Endothelial cell of umbilical vein (primary cell): ENCODE measurements at regions not wholly inside any gene's neighbourhood (a gene's known extent, or its start where the extent isn't known, plus 50 kb on each side); places are given as distances from the start of the nearest gene placed in this dataset.

ENCODE experiments used
- BruUV-seq: library from RNA; stranded (reverse); fragments of 400-500 nt; replicated peaks from 2 replicates; lab custom pipeline; 2021; lab: Mats Ljungman, UMichigan
- CTCF ChIA-PET: fragments of 300-600, 350-600 bp; sonication (Branson Sonifier 250); formaldehyde crosslinking; loops from one replicate; lab custom pipeline; 2021; ENCODE audit warnings: antibody characterized with exemption, inconsistent platforms; lab: Charles Lee
- POLR2A ChIA-PET: fragments of 300-600, 350-600 bp; sonication (Branson Sonifier 250); formaldehyde crosslinking; loops from one replicate; lab custom pipeline; 2021; ENCODE audit warnings: antibody characterized with exemption, inconsistent platforms; lab: Charles Lee
- DNase-seq: peaks from one replicate; pipeline ENCODE4 v3.0.0-alpha.2; 2011; ENCODE audit warnings: low read depth, low spot score
- FAIRE-seq: peaks from 2 replicates; lab custom pipeline; 2011; peaks lifted over from hg19 to GRCh38; lab: Jason Lieb, UNC
- H2AFZ ChIP-seq: 2 replicates; pipeline ENCODE4 v1.6.0; 2012; ENCODE audit warnings: low read depth, low read length, control low read depth, inconsistent platforms
- H3K27ac ChIP-seq: 2 replicates; pipeline ENCODE4 v1.5.1; 2011; ENCODE audit warnings: low read depth, mild to moderate bottlenecking, control low read depth, low read length, moderate library complexity; ENCODE audit not compliant: insufficient read depth
- H3K27me3 ChIP-seq, 2 experiments: 2 replicates each; pipeline versions ENCODE4 v1.6.0 to v1.6.1; 2011; ENCODE audit warnings: low read length in 2 of 2, mixed read lengths in 1 of 2; ENCODE audit not compliant: control insufficient read depth in 2 of 2, insufficient read depth in 2 of 2
- H3K36me3 ChIP-seq, 2 experiments: 2 replicates in 1 of 2; 3 replicates in 1 of 2; pipeline ENCODE4 v1.5.1; 2011; ENCODE audit warnings: low read length in 2 of 2, mild to moderate bottlenecking in 1 of 2, moderate library complexity in 1 of 2; ENCODE audit not compliant: control insufficient read depth in 2 of 2, insufficient read depth in 2 of 2; ENCODE audit errors: extremely low read depth in 1 of 2
- H3K4me1 ChIP-seq: 3 replicates; pipeline ENCODE4 v1.5.1; 2011; ENCODE audit warnings: mild to moderate bottlenecking, low read length; ENCODE audit not compliant: control insufficient read depth, insufficient read depth; ENCODE audit errors: extremely low read depth
- H3K4me2 ChIP-seq: 2 replicates; pipeline ENCODE4 v1.6.1; 2011; ENCODE audit warnings: low read length, control low read depth, mixed read lengths; ENCODE audit not compliant: insufficient read depth
- H3K4me3 ChIP-seq, 3 experiments: fragments of 200-600 bp in 1 of 3; sonication (generic), shearing (Covaris generic) in 1 of 3; replicated peaks in 1 of 3; 2 replicates each; pipeline ENCODE4 v1.5.1; 2011 to 2016; ENCODE audit warnings: control low read depth in 3 of 3, low read length in 3 of 3, mild to moderate bottlenecking in 2 of 3, inconsistent platforms in 1 of 3, low read depth in 1 of 3, moderate library complexity in 1 of 3; ENCODE audit not compliant: insufficient read depth in 1 of 3
- H3K79me2 ChIP-seq: 2 replicates; pipeline ENCODE4 v1.6.0; 2012; ENCODE audit warnings: low read length, inconsistent platforms; ENCODE audit not compliant: control insufficient read depth, insufficient read depth
- H3K9ac ChIP-seq: replicated peaks from 2 replicates; pipeline ENCODE3; 2011; ENCODE audit warnings: low read length, control low read depth; ENCODE audit not compliant: insufficient read depth; ENCODE audit errors: extremely low read depth
- H3K9me1 ChIP-seq: replicated peaks from 3 replicates; pipeline ENCODE4 v1.6.0; 2011; ENCODE audit warnings: mild to moderate bottlenecking, low read length; ENCODE audit not compliant: control insufficient read depth, insufficient read depth; ENCODE audit errors: extremely low read depth
- H3K9me3 ChIP-seq: replicated peaks from 2 replicates; pipeline ENCODE4 v1.5.1; 2012; ENCODE audit warnings: low read length, inconsistent platforms; ENCODE audit not compliant: control insufficient read depth, insufficient read depth
- H4K20me1 ChIP-seq: replicated peaks from 2 replicates; pipeline ENCODE3; 2011; ENCODE audit warnings: mild to moderate bottlenecking, low read length; ENCODE audit not compliant: control insufficient read depth, insufficient read depth; ENCODE audit errors: extremely low read depth
- EZH2 ChIP-seq: IDR thresholded peaks from 2 replicates; pipeline ENCODE4 v1.6.1; 2012; ENCODE audit warnings: borderline replicate concordance, low read depth, mild to moderate bottlenecking, moderate library complexity, low read length, inconsistent platforms; ENCODE audit not compliant: severe bottlenecking
- FOS ChIP-seq: IDR thresholded peaks from 2 replicates; pipeline ENCODE4 v1.6.1; 2011; ENCODE audit warnings: mild to moderate bottlenecking, low read length, moderate library complexity, borderline replicate concordance; ENCODE audit not compliant: insufficient read depth
- GATA2 ChIP-seq: IDR thresholded peaks from 2 replicates; pipeline ENCODE4 v1.7.0; 2011; ENCODE audit warnings: low read depth, mild to moderate bottlenecking, moderate library complexity, mixed read lengths, low read length; ENCODE audit not compliant: insufficient read length, insufficient read depth
- JUN ChIP-seq: IDR thresholded peaks from 2 replicates; pipeline ENCODE4 v1.6.1; 2011; ENCODE audit warnings: borderline replicate concordance, low read depth; ENCODE audit not compliant: insufficient read length, insufficient read depth
- MYC ChIP-seq: IDR thresholded peaks from one replicate; pipeline ENCODE4 v1.6.1; 2011; ENCODE audit warnings: mild to moderate bottlenecking, low read depth, low read length
- POLR2A ChIP-seq: IDR thresholded peaks from 2 replicates; pipeline ENCODE4 v1.6.1; 2012; ENCODE audit warnings: low read depth, mild to moderate bottlenecking, control low read depth, low read length
- POLR2AphosphoS5 ChIP-seq: IDR thresholded peaks from 2 replicates; pipeline ENCODE4 v1.6.1; 2012; ENCODE audit warnings: low read depth, mild to moderate bottlenecking, control low read depth, low read length, moderate library complexity; ENCODE audit not compliant: insufficient read depth
- dilution Hi-C: fragments of 300-500 bp; cut with MboI; formaldehyde crosslinking; loops from one replicate; pipeline ENCODE4 v1.15.0; 2019; ENCODE audit warnings: low sequenced_read_pairs; ENCODE audit not compliant: extremely low pct_ligation_motif_present
- intact Hi-C: fragments of 100-400 bp; cut with micrococcal nuclease; formaldehyde crosslinking; loops from one replicate; pipeline ENCODE4 v1.10.0; 2022
- TF ChIP-seq, protein P1 (sequence below): IDR thresholded peaks from 2 replicates; pipeline ENCODE4 v1.6.1; 2011; ENCODE audit not compliant: insufficient read depth, insufficient read length
- TF ChIP-seq, protein P2 (sequence below), 2 donors: IDR thresholded peaks; 1 replicate in 1 of 2; 2 replicates in 1 of 2; pipeline ENCODE4 v1.5.1; 2011; ENCODE audit warnings: low read length in 2 of 2, mild to moderate bottlenecking in 2 of 2, moderate library complexity in 2 of 2, control low read depth in 1 of 2, inconsistent platforms in 1 of 2, low read depth in 1 of 2; ENCODE audit not compliant: insufficient read depth in 1 of 2; ENCODE audit errors: extremely low read depth in 1 of 2

DNA sequence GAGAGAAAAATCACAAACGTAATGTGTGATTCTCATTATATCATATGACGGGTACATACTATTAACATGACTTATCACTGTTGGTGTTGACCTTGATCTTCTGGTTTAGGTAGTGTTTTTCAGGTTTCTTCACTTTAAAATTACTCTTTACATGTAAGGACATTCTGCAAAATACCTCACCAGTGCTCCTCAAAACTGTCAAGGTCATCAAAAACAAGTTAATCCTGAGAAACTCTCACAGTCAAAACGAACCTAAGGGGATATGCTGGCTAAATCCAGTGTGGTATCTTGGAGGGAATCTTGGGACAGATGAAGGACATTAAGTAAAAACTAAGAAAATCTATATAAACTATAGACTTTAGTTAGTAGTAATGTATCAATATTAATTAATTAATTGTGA lies 499.8 kb downstream of the IRS1 start:
- Histone ChIP-seq H3K27me3 (no peaks in the 10 kb centered on the region), H3K4me3 (no peak overlapping the region), H3K79me2 (no peaks in the 10 kb centered on the region), H3K9ac (no peak overlapping the region), H3K27ac (no peak overlapping the region), H3K4me2 (no peak overlapping the region), H3K4me1 (no peaks in the 10 kb centered on the region), H2AFZ (no peak overlapping the region), H3K9me3 (no peaks in the 10 kb centered on the region), H3K36me3 (no peaks in the 10 kb centered on the region), H3K9me1 (no peaks in the 10 kb centered on the region), H4K20me1 (no peaks in the 10 kb centered on the region)
- no TSS peak for BruUV-seq
- intact Hi-C loops: no loop called here
- ChIA-PET POLR2A (no interaction called here), CTCF (no interaction called here)
- TF ChIP-seq EZH2: no peak
- no peak for TF ChIP-seq POLR2A
- no peak for TF ChIP-seq FOS
- TF ChIP-seq, protein P1, sequence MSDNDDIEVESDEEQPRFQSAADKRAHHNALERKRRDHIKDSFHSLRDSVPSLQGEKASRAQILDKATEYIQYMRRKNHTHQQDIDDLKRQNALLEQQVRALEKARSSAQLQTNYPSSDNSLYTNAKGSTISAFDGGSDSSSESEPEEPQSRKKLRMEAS: no peak
- dilution Hi-C loops: no loop called here
- DNase-seq: no peak
- no peak for FAIRE-seq

DNA sequence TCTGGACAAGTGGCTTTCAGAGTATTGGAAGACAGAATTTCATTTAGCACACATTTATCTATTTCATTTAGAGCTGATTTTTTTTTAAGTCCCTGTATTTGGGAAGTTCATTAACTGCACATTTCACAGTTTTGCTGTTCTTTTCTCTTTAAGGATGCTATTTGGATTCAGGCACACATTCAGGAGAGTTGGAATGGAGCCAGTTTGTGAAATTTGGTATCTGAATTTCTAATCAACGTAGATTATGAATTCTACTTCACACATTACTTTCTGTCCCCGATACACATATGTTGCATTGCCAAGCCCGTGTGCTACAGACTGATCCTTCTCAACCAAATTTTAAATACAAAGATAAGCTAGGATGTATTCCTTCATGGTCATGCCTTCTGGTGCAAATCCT lies 503.9 kb downstream of the IRS1 start:
- Histone ChIP-seq H3K4me3 (no peak overlapping the region), H3K27me3 (no peaks in the 10 kb centered on the region), H2AFZ (no peak overlapping the region), H3K27ac (no peak overlapping the region), H4K20me1 (no peaks in the 10 kb centered on the region), H3K36me3 (no peaks in the 10 kb centered on the region), H3K79me2 (no peaks in the 10 kb centered on the region), H3K9ac (no peak overlapping the region), H3K4me1 (no peaks in the 10 kb centered on the region), H3K9me1 (no peaks in the 10 kb centered on the region), H3K4me2 (no peak overlapping the region), H3K9me3 (no peaks in the 10 kb centered on the region)
- ChIA-PET POLR2A (no interaction called here), CTCF (no interaction called here)
- DNase-seq: no peak
- intact Hi-C loops (no loop called here), dilution Hi-C loops (no loop called here)
- FAIRE-seq: no peak
- TF ChIP-seq MYC (no peak), POLR2A (no peak), POLR2AphosphoS5 (no peak), JUN (no peak), GATA2 (no peak), FOS (no peak), EZH2 (no peak)
- TF ChIP-seq, protein P2, sequence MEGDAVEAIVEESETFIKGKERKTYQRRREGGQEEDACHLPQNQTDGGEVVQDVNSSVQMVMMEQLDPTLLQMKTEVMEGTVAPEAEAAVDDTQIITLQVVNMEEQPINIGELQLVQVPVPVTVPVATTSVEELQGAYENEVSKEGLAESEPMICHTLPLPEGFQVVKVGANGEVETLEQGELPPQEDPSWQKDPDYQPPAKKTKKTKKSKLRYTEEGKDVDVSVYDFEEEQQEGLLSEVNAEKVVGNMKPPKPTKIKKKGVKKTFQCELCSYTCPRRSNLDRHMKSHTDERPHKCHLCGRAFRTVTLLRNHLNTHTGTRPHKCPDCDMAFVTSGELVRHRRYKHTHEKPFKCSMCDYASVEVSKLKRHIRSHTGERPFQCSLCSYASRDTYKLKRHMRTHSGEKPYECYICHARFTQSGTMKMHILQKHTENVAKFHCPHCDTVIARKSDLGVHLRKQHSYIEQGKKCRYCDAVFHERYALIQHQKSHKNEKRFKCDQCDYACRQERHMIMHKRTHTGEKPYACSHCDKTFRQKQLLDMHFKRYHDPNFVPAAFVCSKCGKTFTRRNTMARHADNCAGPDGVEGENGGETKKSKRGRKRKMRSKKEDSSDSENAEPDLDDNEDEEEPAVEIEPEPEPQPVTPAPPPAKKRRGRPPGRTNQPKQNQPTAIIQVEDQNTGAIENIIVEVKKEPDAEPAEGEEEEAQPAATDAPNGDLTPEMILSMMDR (IDR thresholded peaks at IDR 0.05; ENCODE audit: extremely low read depth in 1 of 2, insufficient read depth in 1 of 2, low read depth in 1 of 2, low read length in 2 of 2): no peak
- TF ChIP-seq, protein P1: no peak
- no TSS peak for BruUV-seq
